PC-3 (cell line): ENCODE measurements at regions not wholly inside any gene's neighbourhood (a gene's known extent, or its start where the extent isn't known, plus 50 kb on each side); places are given as distances from the start of the nearest gene placed in this dataset.

Source experiments
- EZH2 ChIP-seq: fragments of 300-600 bp; sonication (generic); IDR thresholded peaks from one replicate; pipeline ENCODE4 v1.6.1; 2017; ENCODE audit warnings: antibody characterized with exemption, mild to moderate bottlenecking, low read length; ENCODE audit not compliant: unreplicated experiment
- TF ChIP-seq, protein P1 (sequence below): fragments of 300-600 bp; sonication (generic); conservative IDR thresholded peaks from 2 replicates; pipeline ENCODE4 v1.5.1; 2017; ENCODE audit warnings: antibody characterized with exemption, low read depth, mild to moderate bottlenecking, low read length

DNA sequence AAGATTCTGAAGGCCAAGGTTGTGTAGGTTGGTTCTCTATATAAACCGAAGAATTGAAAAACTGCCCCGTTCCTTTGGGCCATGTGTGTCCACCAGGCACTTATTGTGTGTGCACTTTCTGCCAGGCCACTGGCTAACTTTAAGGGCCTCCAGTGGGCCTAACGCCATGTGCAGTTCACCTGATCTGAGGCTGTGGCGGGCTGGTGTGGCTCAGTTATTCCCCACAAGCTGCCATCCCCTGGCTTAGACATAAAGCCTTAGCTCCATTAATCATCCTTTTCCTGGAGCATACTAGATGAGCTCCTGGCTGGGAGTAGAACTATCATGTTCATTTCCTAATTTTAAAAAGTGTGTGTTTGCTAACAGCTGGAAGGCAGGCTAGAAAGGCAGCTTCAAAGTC, 304.1 kb upstream of the TNP1 start:
- TF ChIP-seq, protein P1, sequence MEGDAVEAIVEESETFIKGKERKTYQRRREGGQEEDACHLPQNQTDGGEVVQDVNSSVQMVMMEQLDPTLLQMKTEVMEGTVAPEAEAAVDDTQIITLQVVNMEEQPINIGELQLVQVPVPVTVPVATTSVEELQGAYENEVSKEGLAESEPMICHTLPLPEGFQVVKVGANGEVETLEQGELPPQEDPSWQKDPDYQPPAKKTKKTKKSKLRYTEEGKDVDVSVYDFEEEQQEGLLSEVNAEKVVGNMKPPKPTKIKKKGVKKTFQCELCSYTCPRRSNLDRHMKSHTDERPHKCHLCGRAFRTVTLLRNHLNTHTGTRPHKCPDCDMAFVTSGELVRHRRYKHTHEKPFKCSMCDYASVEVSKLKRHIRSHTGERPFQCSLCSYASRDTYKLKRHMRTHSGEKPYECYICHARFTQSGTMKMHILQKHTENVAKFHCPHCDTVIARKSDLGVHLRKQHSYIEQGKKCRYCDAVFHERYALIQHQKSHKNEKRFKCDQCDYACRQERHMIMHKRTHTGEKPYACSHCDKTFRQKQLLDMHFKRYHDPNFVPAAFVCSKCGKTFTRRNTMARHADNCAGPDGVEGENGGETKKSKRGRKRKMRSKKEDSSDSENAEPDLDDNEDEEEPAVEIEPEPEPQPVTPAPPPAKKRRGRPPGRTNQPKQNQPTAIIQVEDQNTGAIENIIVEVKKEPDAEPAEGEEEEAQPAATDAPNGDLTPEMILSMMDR, result no peak
- TF ChIP-seq EZH2, result no peak
